OCI-LY1 (cell line): ENCODE measurements at regions not wholly inside any gene's neighbourhood (a gene's known extent, or its start where the extent isn't known, plus 50 kb on each side); places are given as distances from the start of the nearest gene placed in this dataset.

Experiments used
- EZH2 ChIP-seq: fragments of 200-600 bp; sonication (generic), shearing (Covaris generic); IDR thresholded peaks from 2 replicates; pipeline ENCODE4 v1.8.0; 2017; ENCODE audit warnings: borderline replicate concordance, mixed run types, mild to moderate bottlenecking, antibody characterized with exemption, low read length, moderate library complexity, mixed read lengths
- TF ChIP-seq, protein P1 (sequence below): fragments of 200-600 bp; sonication (generic), shearing (Covaris generic); IDR thresholded peaks from 2 replicates; pipeline ENCODE4 v1.5.1; 2017; ENCODE audit warnings: mild to moderate bottlenecking, antibody characterized with exemption, low read length, moderate library complexity, mixed read lengths

DNA sequence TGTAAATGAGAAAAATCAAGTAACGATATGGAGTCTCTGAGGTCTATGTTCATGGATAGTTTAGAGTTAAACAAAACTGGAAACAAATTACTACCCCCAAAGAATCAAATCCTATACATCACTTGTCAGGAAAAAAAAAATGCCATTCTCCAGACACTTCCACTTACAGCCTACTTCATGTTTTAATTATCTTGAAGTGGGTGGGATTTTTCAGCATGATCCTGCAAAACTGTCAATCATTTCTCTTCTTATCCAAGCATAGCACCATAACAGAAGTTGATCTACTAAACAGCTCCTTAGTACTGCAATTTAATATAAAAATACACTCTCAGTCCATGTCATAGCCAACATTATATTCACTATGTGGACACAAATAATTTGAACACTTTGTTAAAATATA is 833.9 kb downstream of the TUSC7 start:
- TF ChIP-seq, protein P1, sequence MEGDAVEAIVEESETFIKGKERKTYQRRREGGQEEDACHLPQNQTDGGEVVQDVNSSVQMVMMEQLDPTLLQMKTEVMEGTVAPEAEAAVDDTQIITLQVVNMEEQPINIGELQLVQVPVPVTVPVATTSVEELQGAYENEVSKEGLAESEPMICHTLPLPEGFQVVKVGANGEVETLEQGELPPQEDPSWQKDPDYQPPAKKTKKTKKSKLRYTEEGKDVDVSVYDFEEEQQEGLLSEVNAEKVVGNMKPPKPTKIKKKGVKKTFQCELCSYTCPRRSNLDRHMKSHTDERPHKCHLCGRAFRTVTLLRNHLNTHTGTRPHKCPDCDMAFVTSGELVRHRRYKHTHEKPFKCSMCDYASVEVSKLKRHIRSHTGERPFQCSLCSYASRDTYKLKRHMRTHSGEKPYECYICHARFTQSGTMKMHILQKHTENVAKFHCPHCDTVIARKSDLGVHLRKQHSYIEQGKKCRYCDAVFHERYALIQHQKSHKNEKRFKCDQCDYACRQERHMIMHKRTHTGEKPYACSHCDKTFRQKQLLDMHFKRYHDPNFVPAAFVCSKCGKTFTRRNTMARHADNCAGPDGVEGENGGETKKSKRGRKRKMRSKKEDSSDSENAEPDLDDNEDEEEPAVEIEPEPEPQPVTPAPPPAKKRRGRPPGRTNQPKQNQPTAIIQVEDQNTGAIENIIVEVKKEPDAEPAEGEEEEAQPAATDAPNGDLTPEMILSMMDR: no peak
- TF ChIP-seq EZH2: no peak
